H1 (cell line): ENCODE measurements at regions not wholly inside any gene's neighbourhood (a gene's known extent, or its start where the extent isn't known, plus 50 kb on each side); places are given as distances from the start of the nearest gene placed in this dataset.

Experiments used
- CTCF ChIA-PET: fragments of 300-600 bp; sonication (Branson Sonifier 250); formaldehyde crosslinking; loops from one replicate; lab custom pipeline; 2021; ENCODE audit not compliant: partially characterized antibody; lab: Charles Lee
- POLR2A ChIA-PET: fragments of 300-600 bp; sonication (Branson Sonifier 250); formaldehyde crosslinking; loops from one replicate; lab custom pipeline; 2021; ENCODE audit warnings: inconsistent platforms; ENCODE audit not compliant: partially characterized antibody; lab: Charles Lee
- DNase-seq, 2 experiments: peaks; one replicate each; pipeline versions ENCODE4 v3.0.0 to v3.0.0-alpha.2; 2010 to 2022; ENCODE audit warnings: low spot score in 2 of 2, low read depth in 1 of 2, mixed read lengths in 1 of 2
- FAIRE-seq: peaks from 2 replicates; lab custom pipeline; 2011; peaks lifted over from hg19 to GRCh38; lab: Jason Lieb, UNC
- H2AFZ ChIP-seq: 2 replicates; pipeline ENCODE4 v1.8.1; 2012; ENCODE audit warnings: low read length, inconsistent platforms
- H2AK5ac ChIP-seq: 2 replicates; pipeline ENCODE4 v1.6.1; 2013; ENCODE audit warnings: low read depth, low read length
- H2BK120ac ChIP-seq: replicated peaks from 2 replicates; pipeline ENCODE3; 2013; ENCODE audit warnings: low read depth, low read length, inconsistent platforms
- H2BK12ac ChIP-seq: 2 replicates; pipeline ENCODE4 v1.6.1; 2013; ENCODE audit warnings: low read depth, low read length
- H2BK15ac ChIP-seq: 2 replicates; pipeline ENCODE4 v1.6.1; 2013; ENCODE audit warnings: low read length
- H2BK20ac ChIP-seq: 2 replicates; pipeline ENCODE4 v1.6.1; 2013; ENCODE audit warnings: low read length
- H2BK5ac ChIP-seq: 2 replicates; pipeline ENCODE4 v1.6.1; 2013; ENCODE audit warnings: low read depth, low read length
- H3K14ac ChIP-seq: 2 replicates; pipeline ENCODE4 v1.6.1; 2013; ENCODE audit warnings: inconsistent platforms; ENCODE audit not compliant: insufficient read length
- H3K18ac ChIP-seq: 2 replicates; pipeline ENCODE4 v1.6.1; 2013; ENCODE audit warnings: low read length; ENCODE audit errors: extremely low read depth
- H3K23ac ChIP-seq: 2 replicates; pipeline ENCODE4 v1.6.1; 2013; ENCODE audit warnings: inconsistent platforms; ENCODE audit not compliant: insufficient read length
- H3K23me2 ChIP-seq: 2 replicates; pipeline ENCODE4 v1.6.1; 2013; ENCODE audit warnings: low read depth, low read length
- H3K27ac ChIP-seq: 2 replicates; pipeline ENCODE4 v1.6.1; 2011; ENCODE audit warnings: low read depth, low read length, inconsistent platforms
- H3K27me3 ChIP-seq, 4 experiments: replicated peaks in 1 of 4; 1 replicate in 1 of 4; 2 replicates in 3 of 4; pipeline versions ENCODE4 v1.6.1 to v1.8.1; 2011 to 2013; ENCODE audit warnings: low read length in 3 of 4, mild to moderate bottlenecking in 3 of 4, inconsistent platforms in 2 of 4, mixed read lengths in 2 of 4, moderate library complexity in 1 of 4; ENCODE audit not compliant: control insufficient read depth in 3 of 4, insufficient read depth in 3 of 4; ENCODE audit errors: extremely low read depth in 1 of 4
- H3K36me3 ChIP-seq, 4 experiments: 2 replicates each; pipeline versions ENCODE4 v1.6.1 to v1.8.1; 2011 to 2013; ENCODE audit warnings: mild to moderate bottlenecking in 4 of 4, low read length in 3 of 4, moderate library complexity in 2 of 4, control low read depth in 1 of 4, inconsistent platforms in 1 of 4; ENCODE audit not compliant: insufficient read depth in 4 of 4, control insufficient read depth in 2 of 4
- H3K4ac ChIP-seq: replicated peaks from 2 replicates; pipeline ENCODE3; 2013; ENCODE audit warnings: low read length, low read depth, mixed read lengths, inconsistent platforms; ENCODE audit not compliant: insufficient read length
- H3K4me1 ChIP-seq, 4 experiments: replicated peaks in 1 of 4; 1 replicate in 1 of 4; 2 replicates in 3 of 4; pipeline versions ENCODE4 v1.6.1 to v1.8.1; 2011 to 2013; ENCODE audit warnings: low read length in 3 of 4, inconsistent platforms in 2 of 4, mixed read lengths in 1 of 4; ENCODE audit not compliant: insufficient read depth in 4 of 4, control insufficient read depth in 3 of 4
- H3K4me2 ChIP-seq, 2 experiments: 2 replicates each; pipeline versions ENCODE4 v1.6.1 to v1.8.1; 2011 to 2013; ENCODE audit warnings: low read depth in 2 of 2, low read length in 2 of 2, control low read depth in 1 of 2, inconsistent platforms in 1 of 2, mild to moderate bottlenecking in 1 of 2; ENCODE audit not compliant: insufficient read depth in 1 of 2
- H3K4me3 ChIP-seq, 4 experiments: fragments of 200-600, 300-600 bp in 1 of 4; sonication (generic), shearing (Covaris generic), sonication (Bioruptor Twin) in 1 of 4; 2 replicates each; pipeline versions ENCODE4 v1.5.1 to v1.8.1; 2011 to 2016; ENCODE audit warnings: low read length in 4 of 4, low read depth in 3 of 4, control low read depth in 2 of 4, inconsistent platforms in 2 of 4, mild to moderate bottlenecking in 2 of 4, mixed read lengths in 1 of 4, moderate library complexity in 1 of 4; ENCODE audit not compliant: insufficient read depth in 2 of 4; ENCODE audit errors: extremely low read depth in 1 of 4
- H3K56ac ChIP-seq: replicated peaks from 2 replicates; pipeline ENCODE3; 2013; ENCODE audit warnings: low read depth, mild to moderate bottlenecking, mixed read lengths, low read length, inconsistent platforms; ENCODE audit not compliant: insufficient read length
- H3K79me1 ChIP-seq: 2 replicates; pipeline ENCODE4 v1.6.1; 2013; ENCODE audit warnings: low read depth, low read length, control low read depth
- H3K79me2 ChIP-seq, 2 experiments: 2 replicates each; pipeline versions ENCODE4 v1.6.1 to v1.8.1; 2012 to 2013; ENCODE audit warnings: low read length in 2 of 2, mild to moderate bottlenecking in 2 of 2, inconsistent platforms in 1 of 2; ENCODE audit not compliant: insufficient read depth in 2 of 2, control insufficient read depth in 1 of 2
- H3K9ac ChIP-seq, 4 experiments: replicated peaks in 1 of 4; 1 replicate in 1 of 4; 2 replicates in 3 of 4; pipeline versions ENCODE4 v1.6.1 to v1.8.1; 2011 to 2013; ENCODE audit warnings: low read depth in 3 of 4, low read length in 3 of 4, control low read depth in 2 of 4, mild to moderate bottlenecking in 2 of 4, moderate library complexity in 2 of 4, inconsistent platforms in 1 of 4; ENCODE audit errors: extremely low read depth in 1 of 4
- H3K9me3 ChIP-seq, 2 experiments: 2 replicates each; pipeline versions ENCODE4 v1.6.1 to v1.8.1; 2012 to 2013; ENCODE audit warnings: mild to moderate bottlenecking in 2 of 2, moderate library complexity in 2 of 2, control low read depth in 1 of 2, inconsistent platforms in 1 of 2, low read depth in 1 of 2, low read length in 1 of 2, mixed read lengths in 1 of 2; ENCODE audit not compliant: insufficient read depth in 2 of 2
- H4K20me1 ChIP-seq, 2 experiments: replicated peaks in 1 of 2; 2 replicates each; pipeline versions ENCODE3 to v1.8.1; 2011 to 2013; ENCODE audit warnings: inconsistent platforms in 2 of 2, low read length in 2 of 2, mild to moderate bottlenecking in 1 of 2; ENCODE audit not compliant: insufficient read depth in 2 of 2, control insufficient read depth in 1 of 2
- H4K5ac ChIP-seq: 2 replicates; pipeline ENCODE4 v1.6.1; 2013; ENCODE audit warnings: low read length, low read depth, mixed read lengths, inconsistent platforms; ENCODE audit not compliant: insufficient read length
- H4K8ac ChIP-seq: 2 replicates; pipeline ENCODE4 v1.8.0; 2013; ENCODE audit warnings: mild to moderate bottlenecking, moderate library complexity, low read length, inconsistent platforms; ENCODE audit not compliant: insufficient read depth; ENCODE audit errors: extremely low read depth
- H4K91ac ChIP-seq: replicated peaks from 2 replicates; pipeline ENCODE3; 2013; ENCODE audit warnings: low read length, mixed read lengths, inconsistent platforms; ENCODE audit not compliant: insufficient read length
- ASH2L ChIP-seq: fragments of 200-600, 300-600 bp; sonication (generic); IDR thresholded peaks from one replicate; pipeline ENCODE4 v1.7.1; 2017; ENCODE audit warnings: low read length
- JUND ChIP-seq: IDR thresholded peaks from 2 replicates; pipeline ENCODE4 v1.6.1; 2011; ENCODE audit warnings: mild to moderate bottlenecking, improper control_type of control experiment, low read length
- PHF8 ChIP-seq: fragments of 200-600 bp; sonication (generic); conservative IDR thresholded peaks from 2 replicates; pipeline ENCODE4 v1.7.1; 2012; ENCODE audit warnings: low read depth, mild to moderate bottlenecking, inconsistent platforms, low read length, moderate library complexity
- SAP30 ChIP-seq: fragments of 300-600 bp; sonication (generic); IDR thresholded peaks from 2 replicates; pipeline ENCODE4 v1.7.1; 2012; ENCODE audit warnings: low read length, moderate library complexity, mild to moderate bottlenecking, inconsistent platforms; ENCODE audit not compliant: insufficient read depth, insufficient replicate concordance
- SIRT6 ChIP-seq: IDR thresholded peaks from one replicate; pipeline ENCODE4 v1.7.1; 2012; ENCODE audit warnings: low read length, inconsistent platforms
- TEAD4 ChIP-seq: IDR thresholded peaks from 2 replicates; pipeline ENCODE4 v1.6.1; 2012; ENCODE audit warnings: low read depth, low read length, inconsistent platforms, mixed read lengths
- WGBS, 2 experiments: shearing (Covaris generic) in 1 of 2; methylation state at CpG; one replicate each; pipeline versions ENCODE4 v1.1.6 to v1.1.7; 2013 to 2015; ENCODE audit warnings: low lambda C conversion rate in 2 of 2, mixed read lengths in 2 of 2, inconsistent platforms in 1 of 2, low coverage in 1 of 2, missing lambda C conversion rate in 1 of 2; ENCODE audit not compliant: insufficient replicate concordance in 2 of 2, insufficient coverage in 1 of 2, insufficient read length in 1 of 2; ENCODE audit errors: extremely low coverage in 1 of 2, missing lambda C conversion rate in 1 of 2; 5-methylcytosine and 5-hydroxymethylcytosine counted together

DNA sequence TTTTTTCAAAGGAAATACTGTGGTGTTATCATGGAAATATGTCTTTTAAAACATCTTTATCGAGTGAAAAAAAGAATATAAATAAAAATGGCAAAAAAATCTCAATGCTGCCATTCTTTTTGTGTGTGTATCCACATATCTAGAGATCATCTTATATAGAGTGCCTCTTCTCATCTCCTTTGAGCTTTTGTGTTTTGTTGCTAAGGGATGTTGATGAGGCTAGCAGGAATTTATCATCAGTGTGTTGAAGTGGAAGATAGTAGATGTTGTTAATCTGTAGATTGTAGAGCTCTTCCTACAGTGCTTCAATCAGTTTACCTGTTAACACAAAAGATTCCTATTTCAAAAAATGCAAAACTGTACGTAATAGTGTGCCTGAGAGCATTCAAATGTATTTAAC, 1738.0 kb upstream of the SEL1L start:
- Histone ChIP-seq H3K79me2 (no peaks in the 10 kb centered on the region), H3K4ac (no peak overlapping the region), H3K36me3 (no peaks in the 10 kb centered on the region), H2BK20ac (no peak overlapping the region), H3K9ac (no peak overlapping the region), H2BK120ac (no peak overlapping the region), H4K20me1 (no peaks in the 10 kb centered on the region), H3K23ac (no peak overlapping the region), H4K5ac (no peak overlapping the region), H3K23me2 (no peaks in the 10 kb centered on the region), H3K27me3 (no peaks in the 10 kb centered on the region), H3K56ac (no peak overlapping the region), H4K91ac (no peak overlapping the region), H3K18ac (no peak overlapping the region), H4K8ac (no peak overlapping the region), H2BK12ac (no peak overlapping the region), H2AFZ (no peak overlapping the region), H3K9me3 (no peaks in the 10 kb centered on the region), H3K4me2 (no peak overlapping the region), H3K4me1 (no peaks in the 10 kb centered on the region), H3K14ac (no peak overlapping the region), H3K79me1 (no peaks in the 10 kb centered on the region), H2BK5ac (no peak overlapping the region), H3K27ac (no peak overlapping the region), H2BK15ac (no peak overlapping the region), H2AK5ac (no peak overlapping the region), H3K4me3 (no peak overlapping the region)
- DNase-seq (no peak), FAIRE-seq (no peak)
- CTCF ChIA-PET, result interaction anchor here (1.2 to 1.7 kb wide), 3 partner anchors 13 to 1281 kb away, joined by 3 to 6 read pairs (median 4); no protein-coding TSS in a partner anchor
- no peak for TF ChIP-seq TEAD4
- TF ChIP-seq ASH2L, result no peak
- TF ChIP-seq JUND, result no peak
- TF ChIP-seq SIRT6, result no peak
- TF ChIP-seq SAP30, result no peak
- no peak for TF ChIP-seq PHF8
- POLR2A ChIA-PET, result no interaction called here
- WGBS, 2 experiments, result 89% methylated on average over 2 of the region's 2 CpGs; no CpG with 5 or more reads in 1 of the 2 experiments
